Stimulated activated CD4-positive, alpha-beta T cell treated with anti-CD3 and anti-CD28 coated beads, Interleukin-15, amount 100 ng/mL, for 1 hour (primary cell): ENCODE measurements at regions not wholly inside any gene's neighbourhood (a gene's known extent, or its start where the extent isn't known, plus 50 kb on each side); places are given as distances from the start of the nearest gene placed in this dataset.

Experiments used
- DNase-seq, 2 donors: peaks; one replicate each; pipeline ENCODE4 v3.0.0-alpha.2; 2020; ENCODE audit warnings: low read depth in 1 of 2, low spot score in 1 of 2

- no peak for DNase-seq
Observed at GRCh38 chr2:239523954-239524330, 123.1 kb upstream of the HDAC4 start.

- no peak for DNase-seq
Observed at GRCh38 chr2:239523147-239523953, 122.5 kb upstream of the HDAC4 start.

GRCh38 chr2:239522740-239523119, 121.9 kb upstream of the HDAC4 start:
- no peak for DNase-seq

- no peak for DNase-seq
Observed at GRCh38 chr2:239522002-239522739, 121.4 kb upstream of the HDAC4 start.

- DNase-seq = no peak
Observed at GRCh38 chr2:239521518-239521815, 120.6 kb upstream of the HDAC4 start.

GRCh38 chr2:239520811-239521517, 120.1 kb upstream of the HDAC4 start:
- DNase-seq = no peak

GRCh38 chr2:239519921-239520585, 119.2 kb upstream of the HDAC4 start:
- no peak for DNase-seq

GRCh38 chr2:239519089-239519920, 118.5 kb upstream of the HDAC4 start:
- no peak for DNase-seq

GRCh38 chr2:239518286-239519088, 117.7 kb upstream of the HDAC4 start:
- DNase-seq = no peak

GRCh38 chr2:239517686-239518085, 116.9 kb upstream of the HDAC4 start:
- DNase-seq = no peak

- DNase-seq = no peak
Observed at GRCh38 chr2:239516954-239517305, 116.1 kb upstream of the HDAC4 start.

GRCh38 chr2:239516286-239516953, 115.6 kb upstream of the HDAC4 start:
- DNase-seq = no peak

GRCh38 chr2:239514754-239515530, 114.1 kb upstream of the HDAC4 start:
- DNase-seq = no peak

- no peak for DNase-seq
Observed at GRCh38 chr2:239512054-239512453, 111.2 kb upstream of the HDAC4 start.

- no peak for DNase-seq
Observed at GRCh38 chr2:239509373-239510143, 108.7 kb upstream of the HDAC4 start.

GRCh38 chr2:239508261-239508660, 107.4 kb upstream of the HDAC4 start:
- DNase-seq = no peak

- no peak for DNase-seq
Observed at GRCh38 chr2:239507576-239508258, 106.9 kb upstream of the HDAC4 start.
